ENCODE measurements at regions not wholly inside any gene's neighbourhood (a gene's known extent, or its start where the extent isn't known, plus 50 kb on each side); places are given as distances from the start of the nearest gene placed in this dataset.

- in situ Hi-C loops (cut with MboI; ENCODE audit: low sequenced_read_pairs, unreplicated experiment) = no loop called here
- DNase-seq (ENCODE audit: low spot score) = no peak
- no peak for TF ChIP-seq CTCF (IDR thresholded peaks at IDR 0.05; ENCODE audit: borderline replicate concordance, control extremely low read depth, extremely low read depth, insufficient read depth, missing control alignments)
These were observed 744.2 kb downstream of the MAFB start for GRCh38 chr20:39944861-39945260.

- in situ Hi-C loops (cut with MboI; ENCODE audit: low sequenced_read_pairs, unreplicated experiment) = no loop called here
- no peak for TF ChIP-seq CTCF (IDR thresholded peaks at IDR 0.05; ENCODE audit: borderline replicate concordance, control extremely low read depth, extremely low read depth, insufficient read depth, missing control alignments)
These were observed 745.7 kb downstream of the MAFB start for GRCh38 chr20:39943336-39943735.

GRCh38 chr20:39941245-39941644 lies 747.8 kb downstream of the MAFB start:
- TF ChIP-seq CTCF (IDR thresholded peaks at IDR 0.05; ENCODE audit: borderline replicate concordance, control extremely low read depth, extremely low read depth, insufficient read depth, missing control alignments) = no peak
- in situ Hi-C loops (cut with MboI; ENCODE audit: low sequenced_read_pairs, unreplicated experiment) = no loop called here
- no peak for DNase-seq (ENCODE audit: low spot score)

More at GRCh38 chr20:39943336-39943735, 745.7 kb downstream of the MAFB start:
- DNase-seq (ENCODE audit: low spot score) = no peak

- no peak for DNase-seq (ENCODE audit: low spot score)
- in situ Hi-C loops (cut with MboI; ENCODE audit: low sequenced_read_pairs, unreplicated experiment) = no loop called here
- no peak for TF ChIP-seq CTCF (IDR thresholded peaks at IDR 0.05; ENCODE audit: borderline replicate concordance, control extremely low read depth, extremely low read depth, insufficient read depth, missing control alignments)
These were observed 749.7 kb downstream of the MAFB start for GRCh38 chr20:39939241-39939865.

GRCh38 chr20:39936401-39936800 lies 752.6 kb downstream of the MAFB start:
- in situ Hi-C loops (cut with MboI; ENCODE audit: low sequenced_read_pairs, unreplicated experiment) = no loop called here

GRCh38 chr20:39935901-39936300 lies 753.1 kb downstream of the MAFB start:
- DNase-seq (ENCODE audit: low spot score) = no peak
- no peak for TF ChIP-seq CTCF (IDR thresholded peaks at IDR 0.05; ENCODE audit: borderline replicate concordance, control extremely low read depth, extremely low read depth, insufficient read depth, missing control alignments)
- in situ Hi-C loops (cut with MboI; ENCODE audit: low sequenced_read_pairs, unreplicated experiment) = no loop called here

More at GRCh38 chr20:39936401-39936800, 752.6 kb downstream of the MAFB start:
- no peak for DNase-seq (ENCODE audit: low spot score)
- no peak for TF ChIP-seq CTCF (IDR thresholded peaks at IDR 0.05; ENCODE audit: borderline replicate concordance, control extremely low read depth, extremely low read depth, insufficient read depth, missing control alignments)
